GM21526 (cell line): ENCODE measurements at regions not wholly inside any gene's neighbourhood (a gene's known extent, or its start where the extent isn't known, plus 50 kb on each side); places are given as distances from the start of the nearest gene placed in this dataset.

Source experiments
- ATAC-seq: cut with Tn5 transposase; IDR thresholded peaks from one replicate; pipeline ENCODE4 v1.9.1; 2021; ENCODE audit warnings: moderate library complexity; ENCODE audit not compliant: unreplicated experiment, low FRiP score

DNA sequence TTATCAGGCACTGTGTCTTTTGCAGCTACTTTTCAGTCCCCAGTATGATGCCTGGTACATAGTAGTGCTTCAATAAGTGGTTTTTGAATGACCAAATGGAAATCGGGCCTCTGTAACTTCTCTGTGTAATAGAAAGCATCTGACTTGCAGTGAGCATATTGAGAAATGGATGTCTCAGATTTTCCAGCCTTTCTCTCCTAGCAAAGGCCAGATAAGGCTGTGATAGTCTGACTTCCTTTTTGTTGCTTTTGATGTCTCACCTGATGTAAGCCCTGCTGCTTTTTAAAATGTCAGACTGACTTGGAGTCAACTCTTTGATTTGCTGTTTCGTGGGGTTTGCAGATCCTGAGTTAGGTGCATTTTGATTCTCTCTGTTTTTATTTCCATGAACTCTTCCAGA lies 590.0 kb upstream of the ZNF608 start:
- ATAC-seq: no peak

DNA sequence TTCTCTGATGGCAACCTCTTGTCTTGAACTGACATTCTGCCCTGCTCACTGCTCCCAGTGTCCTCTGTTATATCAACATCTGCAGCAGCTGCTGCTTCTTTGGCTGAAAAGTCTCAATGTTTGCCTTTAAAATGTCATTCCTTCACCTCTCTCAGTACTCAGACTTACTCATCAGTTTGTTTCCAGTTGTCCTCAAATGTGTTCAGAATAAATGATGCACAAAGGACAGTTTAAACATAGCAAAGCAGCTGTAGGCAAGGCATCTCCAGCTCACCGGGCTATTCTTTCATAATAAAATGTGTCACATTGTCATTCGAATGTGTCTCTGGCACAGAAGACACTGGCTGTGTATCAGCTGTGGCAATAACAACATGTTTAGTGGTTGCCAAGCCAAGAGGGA lies 590.9 kb upstream of the ZNF608 start:
- no peak for ATAC-seq

DNA sequence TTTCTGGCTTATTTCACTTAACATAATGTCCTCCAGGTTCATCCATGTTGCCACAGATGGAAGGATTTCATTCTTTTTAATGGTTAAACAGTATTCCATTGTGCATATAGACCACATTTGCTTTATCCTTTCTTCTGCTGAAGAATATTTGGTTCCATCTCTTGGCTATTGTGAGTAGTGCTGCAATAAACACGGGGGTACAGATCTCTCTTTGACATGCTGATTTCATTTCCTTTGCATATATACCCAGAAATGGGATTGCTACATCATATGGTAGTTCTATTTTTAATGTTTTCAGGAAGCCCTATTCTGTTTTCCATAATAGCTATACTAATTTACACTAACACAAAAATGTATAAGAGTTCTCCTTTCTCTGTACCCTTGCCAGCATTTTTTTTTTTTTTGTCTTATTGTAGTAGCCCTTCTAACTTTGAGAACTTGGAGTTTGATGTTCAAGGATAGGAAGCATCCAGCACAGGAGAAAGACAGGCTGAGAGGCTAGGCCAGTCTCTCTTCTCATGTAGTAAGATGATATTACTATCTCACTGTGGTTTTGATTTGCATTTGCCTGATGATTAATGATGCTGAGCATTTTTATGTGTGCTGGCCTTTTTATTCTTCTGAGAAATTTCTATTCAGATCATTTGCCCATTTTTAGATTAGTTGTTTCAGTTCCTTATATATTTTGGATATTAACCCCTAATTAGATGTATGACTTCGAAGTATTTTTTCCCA lies 592.2 kb upstream of the ZNF608 start:
- ATAC-seq: no peak

DNA sequence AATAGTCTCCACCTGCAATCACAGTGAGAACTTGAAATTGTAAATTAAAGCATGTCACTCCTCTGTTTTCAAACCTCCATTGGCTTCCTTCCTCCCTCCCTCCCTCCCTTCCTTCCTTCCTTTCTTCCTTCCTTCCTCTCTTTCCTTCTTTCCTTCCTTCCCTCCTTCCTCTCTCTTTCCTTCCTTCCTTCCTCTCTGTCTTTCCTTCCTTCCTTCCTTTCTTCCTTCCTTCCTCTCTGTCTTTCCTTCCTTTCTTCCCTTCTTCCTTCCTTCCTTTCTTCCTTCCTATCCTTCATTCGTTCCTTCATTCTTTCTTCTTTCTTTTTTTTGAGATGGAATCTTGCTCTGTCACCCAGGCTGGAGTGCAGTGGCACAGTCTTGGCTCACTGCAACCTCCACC lies 595.0 kb upstream of the ZNF608 start:
- no peak for ATAC-seq

DNA sequence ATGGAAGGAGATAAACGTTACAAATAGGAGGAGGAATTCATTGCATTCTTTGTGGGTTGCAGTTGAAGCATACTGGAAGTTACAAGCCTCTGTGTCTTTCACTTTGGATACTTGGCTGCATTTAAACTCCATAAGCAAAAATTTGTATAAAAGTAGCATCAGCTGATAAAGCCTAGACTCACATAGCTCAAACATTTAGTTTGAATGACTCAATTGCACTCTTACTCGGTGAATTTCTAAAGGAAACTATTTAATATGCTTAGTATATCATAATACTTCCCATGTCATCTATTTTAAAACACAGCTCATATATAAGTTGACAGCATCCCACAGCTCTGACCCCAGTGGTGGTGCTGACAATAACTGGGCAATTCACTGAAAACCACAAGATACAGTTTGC lies 596.6 kb upstream of the ZNF608 start:
- ATAC-seq: no peak

DNA sequence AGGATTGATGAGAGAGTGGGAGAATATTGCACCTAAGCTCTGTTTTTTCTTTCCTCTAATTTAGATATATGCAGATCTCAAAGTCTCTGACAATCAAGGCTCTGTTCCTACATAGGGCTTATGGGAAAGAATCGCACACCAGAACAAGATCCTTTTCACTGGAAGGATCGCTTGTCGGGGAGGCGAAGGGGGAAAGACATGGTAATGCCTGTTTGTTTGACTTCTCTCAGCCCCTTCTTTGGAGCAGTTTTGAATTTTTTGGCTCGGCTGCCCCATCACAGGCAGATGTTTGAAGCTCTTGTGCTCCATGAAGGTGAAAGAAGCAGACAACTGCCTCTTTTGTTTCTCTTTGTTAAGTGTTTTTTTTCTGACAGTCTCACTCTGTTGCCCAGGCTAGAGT lies 599.9 kb upstream of the ZNF608 start:
- no peak for ATAC-seq

DNA sequence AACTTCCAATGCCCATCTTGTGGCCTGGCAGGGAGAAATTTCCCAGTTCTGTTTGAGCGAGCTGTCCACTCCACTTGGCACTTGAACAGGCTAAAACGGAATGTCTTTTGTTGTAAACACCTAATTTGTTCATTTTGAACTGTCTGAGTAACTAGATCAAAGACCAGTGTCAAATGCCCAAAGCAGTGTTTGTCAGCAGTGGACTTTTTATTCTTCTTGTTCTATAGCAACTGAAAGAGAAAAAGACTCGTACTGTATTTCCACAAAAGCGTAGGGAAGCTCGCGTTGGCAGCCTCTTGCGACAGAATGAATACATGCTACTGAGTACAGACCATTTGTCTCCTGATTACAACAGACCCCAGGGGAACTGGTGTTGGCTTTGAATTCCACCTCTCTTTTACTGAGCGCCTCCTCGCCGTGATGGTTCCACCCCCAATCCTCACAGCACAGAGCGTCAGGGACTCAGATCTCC lies 601.8 kb upstream of the ZNF608 start:
- no peak for ATAC-seq

DNA sequence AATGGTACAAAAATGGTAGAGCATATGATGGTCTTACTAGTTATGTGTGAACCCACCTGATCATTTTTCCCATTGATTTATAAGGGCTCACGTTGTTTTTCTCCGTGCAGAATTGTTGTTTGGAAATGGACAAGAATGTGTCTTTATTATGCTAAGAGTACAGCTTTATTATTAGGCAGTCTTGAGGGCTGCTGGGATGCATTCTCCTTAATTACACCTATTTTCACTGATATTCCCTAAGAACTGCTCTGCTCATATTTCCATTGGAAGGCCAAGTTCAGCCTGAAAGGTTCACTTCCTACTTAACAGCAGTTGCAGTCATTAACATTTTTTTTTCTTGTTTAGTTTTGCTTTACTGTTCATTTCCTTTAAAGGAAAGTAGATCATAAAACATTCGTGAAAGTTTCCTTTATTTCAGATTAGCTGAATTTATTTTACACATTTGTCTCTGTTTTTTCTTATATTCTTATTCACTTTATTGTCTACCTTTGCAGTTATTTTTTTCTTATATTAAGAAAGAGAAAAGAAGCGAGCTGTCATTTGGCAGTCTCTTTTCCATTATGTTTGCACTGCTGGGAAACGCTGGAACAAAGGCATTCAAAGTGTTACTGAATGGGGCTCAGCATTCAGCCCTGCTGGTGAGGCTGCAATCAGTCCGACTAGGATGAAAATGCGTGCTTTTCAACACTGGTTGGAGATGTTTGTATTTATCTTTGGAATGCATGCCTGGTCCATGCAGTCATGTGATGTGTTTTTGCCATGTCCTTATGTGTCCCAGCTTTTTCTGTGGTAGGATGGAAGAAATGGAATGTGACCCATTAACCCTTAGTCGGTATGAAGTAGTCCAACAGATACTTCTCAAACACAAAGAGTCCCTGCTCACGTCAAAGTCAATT lies 602.7 kb upstream of the ZNF608 start:
- no peak for ATAC-seq

DNA sequence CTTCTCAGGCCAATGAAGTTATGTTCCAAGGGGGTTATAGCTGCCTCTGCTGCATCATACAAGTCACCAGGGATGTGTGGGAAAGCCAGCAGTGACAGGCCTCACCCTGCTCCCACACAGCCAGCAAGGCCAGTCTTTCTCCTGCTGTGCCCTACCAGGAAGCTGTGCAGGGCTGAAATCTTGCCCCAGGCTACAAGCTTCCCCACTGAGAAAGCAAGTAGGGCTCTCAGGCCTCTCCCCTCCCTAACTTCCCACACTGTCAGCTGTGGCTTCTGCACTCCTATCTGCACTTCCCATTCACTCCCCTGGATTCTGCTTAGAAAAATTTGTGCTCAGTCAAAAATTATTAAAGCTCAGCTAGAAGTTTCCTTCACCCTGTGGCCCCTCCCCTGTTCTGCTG lies 611.2 kb upstream of the ZNF608 start:
- ATAC-seq: no peak

DNA sequence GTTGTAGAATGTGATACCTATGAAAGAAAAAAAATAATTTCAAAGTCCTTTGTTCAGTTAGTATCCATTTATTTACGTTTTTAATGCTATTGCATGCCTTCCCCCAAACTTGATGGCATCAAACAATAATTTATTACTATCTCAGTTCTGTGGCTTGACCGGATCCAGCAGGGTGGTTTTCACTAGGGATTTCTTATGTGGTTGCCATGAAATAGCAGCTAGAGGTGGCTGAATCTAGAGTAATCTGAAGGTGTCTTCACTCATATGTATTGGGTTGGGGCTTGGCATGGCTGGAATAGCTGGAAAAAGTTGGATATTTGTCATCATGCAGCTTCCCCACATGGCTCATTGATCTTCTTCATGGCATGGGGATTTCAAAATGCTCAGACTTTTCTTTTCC lies 619.3 kb upstream of the ZNF608 start:
- no peak for ATAC-seq

DNA sequence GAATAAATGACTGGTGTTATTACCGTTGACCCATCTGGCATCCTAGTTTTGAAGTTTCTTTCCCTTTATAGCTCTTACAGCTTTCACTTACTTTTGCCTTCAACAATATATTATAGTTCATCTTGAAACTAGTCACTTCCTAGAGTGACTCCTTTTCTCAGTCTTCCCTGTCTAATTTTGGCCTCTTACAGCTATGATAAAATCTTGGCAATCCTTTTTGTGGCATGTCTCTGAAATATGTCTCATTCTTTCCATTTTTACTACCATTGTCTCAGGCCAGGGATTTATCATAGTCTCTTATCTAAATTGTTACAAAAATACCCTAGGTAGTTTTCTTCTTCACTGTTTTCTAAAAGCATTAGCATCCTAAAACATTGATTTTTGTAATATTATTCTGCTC lies 621.3 kb upstream of the ZNF608 start:
- no peak for ATAC-seq

DNA sequence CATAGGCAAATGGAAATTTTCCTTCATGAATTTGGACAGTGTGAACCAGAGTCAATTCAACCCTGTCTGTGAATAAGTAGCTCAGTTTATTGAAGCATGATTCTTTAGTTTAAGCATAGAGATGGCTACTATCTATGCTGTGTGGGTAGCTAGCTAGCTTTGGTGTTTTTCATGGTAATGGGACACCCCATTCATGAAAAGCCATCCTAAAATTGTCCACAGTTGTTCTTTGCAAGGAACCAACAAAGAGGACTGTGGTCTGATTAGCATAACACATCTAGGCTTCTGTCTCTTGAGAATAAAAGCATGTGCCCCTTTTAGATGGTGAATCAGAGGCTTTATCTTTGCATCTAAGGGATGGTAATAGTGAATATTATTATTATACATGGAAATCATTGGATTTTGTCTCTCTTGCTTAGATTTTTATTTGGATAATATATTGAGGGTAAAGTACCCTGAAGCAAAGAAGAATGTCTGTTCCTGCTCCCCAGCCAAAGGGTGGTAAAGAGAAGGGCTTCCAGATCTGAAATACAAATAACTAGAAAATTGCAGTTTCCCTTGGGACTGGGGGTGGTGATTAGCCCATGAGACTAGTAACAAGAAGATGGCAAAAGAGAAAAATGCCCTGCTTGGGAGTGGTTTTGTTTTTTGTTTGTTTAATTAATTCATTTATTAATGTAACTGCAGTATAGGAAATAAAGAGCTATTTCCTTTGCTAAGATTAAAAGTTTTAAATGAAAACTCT lies 624.2 kb upstream of the ZNF608 start:
- no peak for ATAC-seq

DNA sequence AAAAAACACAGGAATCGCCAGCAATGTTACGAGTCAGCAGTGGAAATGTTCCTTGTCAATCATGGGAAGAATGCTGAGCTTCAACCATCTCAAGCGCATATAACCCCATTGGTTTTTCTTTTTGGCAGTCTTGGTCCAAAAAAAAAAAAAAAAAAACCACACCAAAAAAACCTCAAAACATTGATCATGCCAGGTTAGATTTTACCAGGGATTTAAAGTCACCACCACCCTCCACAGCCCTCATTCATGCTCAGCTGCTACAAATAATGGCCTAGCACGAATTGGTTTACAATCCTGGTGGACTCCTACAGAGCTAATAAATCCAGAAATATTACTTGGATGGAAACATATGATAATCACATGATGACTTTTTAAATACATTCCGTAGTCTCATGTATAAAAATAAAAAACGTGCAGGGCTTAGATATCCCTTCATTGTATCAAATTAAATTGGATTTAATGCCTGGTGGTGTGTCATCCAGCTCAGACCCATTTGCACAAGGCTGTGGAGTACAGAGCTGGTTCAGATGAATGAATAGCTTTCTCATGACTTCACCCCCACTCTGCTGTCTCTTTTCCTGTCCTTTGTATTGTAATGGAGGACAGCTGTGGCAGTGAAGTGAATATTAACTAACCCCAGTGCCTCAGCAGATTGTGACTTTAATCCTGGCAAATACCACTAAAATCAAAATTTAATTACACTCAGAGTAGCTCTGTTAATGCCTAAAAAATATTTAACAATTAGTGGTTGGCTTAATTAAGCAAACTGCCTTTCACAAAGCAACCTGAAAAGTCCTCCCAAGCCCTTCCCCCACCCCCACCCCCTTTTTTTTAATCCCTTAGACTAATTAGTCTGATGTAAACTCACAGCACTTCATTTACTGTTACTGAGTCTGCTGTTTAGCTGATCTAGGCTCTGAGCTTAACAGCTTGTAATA lies 626.5 kb upstream of the ZNF608 start:
- no peak for ATAC-seq

DNA sequence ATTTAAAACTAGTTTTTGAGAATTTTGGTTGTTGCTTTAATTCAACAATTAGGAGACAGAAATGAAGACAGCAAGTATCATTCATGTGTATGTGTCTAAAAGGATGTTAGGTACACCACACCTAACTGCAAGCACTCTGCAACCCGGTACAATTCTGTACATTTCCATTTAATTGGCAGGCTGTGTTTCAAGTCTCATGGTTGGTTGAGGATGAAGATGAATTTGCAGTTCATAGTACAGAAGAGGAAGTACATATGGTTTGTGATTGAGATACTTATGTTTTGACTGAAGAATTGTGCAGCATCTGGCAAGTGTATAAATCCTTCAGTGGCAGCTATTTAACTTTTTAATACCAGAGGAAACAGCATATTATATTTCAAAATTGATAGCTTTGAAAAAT lies 628.7 kb upstream of the ZNF608 start:
- no peak for ATAC-seq

DNA sequence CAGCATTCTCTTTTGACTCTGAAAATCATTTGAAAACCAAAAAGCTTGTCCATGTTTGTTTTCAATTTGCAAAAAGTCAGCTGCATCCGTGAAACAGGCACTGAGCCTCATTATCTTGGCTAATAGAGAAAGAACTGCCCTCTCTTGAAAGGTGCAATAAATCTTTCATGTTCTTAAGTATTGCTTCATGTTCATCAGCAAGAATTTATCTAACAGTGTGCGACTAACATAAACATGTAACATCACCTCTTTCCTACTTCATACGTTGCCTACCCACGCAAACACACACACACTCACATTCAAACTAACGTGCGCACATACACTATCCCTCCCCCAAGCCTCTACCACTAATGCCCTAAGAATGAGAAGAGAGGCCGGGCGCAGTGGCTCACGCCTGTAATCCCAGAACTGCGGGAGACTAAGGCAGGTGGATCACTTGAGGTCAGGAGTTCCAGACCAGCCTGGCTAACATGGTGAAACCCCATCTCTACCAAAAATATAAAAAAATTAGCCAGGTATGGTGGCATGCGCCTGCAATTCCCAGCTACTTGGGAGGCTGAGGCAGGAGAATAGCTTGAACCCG lies 629.7 kb upstream of the ZNF608 start:
- no peak for ATAC-seq

DNA sequence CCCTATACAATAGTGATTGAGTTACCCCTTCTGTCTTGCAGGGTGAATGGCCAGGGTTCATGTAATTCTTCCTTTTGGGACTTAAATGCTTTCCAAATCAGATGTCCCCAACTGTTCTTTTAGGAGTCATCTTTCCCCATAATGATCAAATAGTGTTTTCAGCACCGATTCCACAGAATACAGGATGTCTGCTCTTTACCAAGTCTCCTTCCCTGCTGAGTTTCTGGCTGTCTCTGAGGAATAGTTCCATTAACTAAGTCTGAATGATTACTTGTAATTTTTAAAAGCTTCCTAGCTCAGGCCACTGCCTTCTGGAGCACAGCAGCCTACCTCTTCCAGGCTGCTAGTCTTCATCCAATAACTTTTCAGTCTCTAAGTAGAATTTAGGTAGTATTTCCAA lies 630.7 kb upstream of the ZNF608 start:
- no peak for ATAC-seq

DNA sequence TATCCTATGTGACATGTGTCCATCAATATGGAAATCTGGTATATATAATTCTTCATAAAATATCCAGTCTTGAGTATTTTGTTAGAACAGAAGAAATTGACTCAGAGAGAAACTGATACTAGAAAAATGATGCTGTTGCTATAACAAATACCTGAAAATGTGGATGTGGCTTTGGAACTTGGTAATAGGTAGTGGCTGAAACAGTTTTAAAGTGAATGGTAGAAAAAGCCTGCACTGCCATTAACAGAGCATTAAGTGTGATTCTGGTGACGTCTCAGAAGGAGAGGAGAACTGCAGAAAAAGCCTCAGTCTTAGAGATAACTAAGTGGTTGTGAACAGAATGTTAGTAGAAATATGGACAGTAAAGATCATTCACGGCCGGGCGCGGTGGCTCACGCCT lies 634.9 kb upstream of the ZNF608 start:
- no peak for ATAC-seq

DNA sequence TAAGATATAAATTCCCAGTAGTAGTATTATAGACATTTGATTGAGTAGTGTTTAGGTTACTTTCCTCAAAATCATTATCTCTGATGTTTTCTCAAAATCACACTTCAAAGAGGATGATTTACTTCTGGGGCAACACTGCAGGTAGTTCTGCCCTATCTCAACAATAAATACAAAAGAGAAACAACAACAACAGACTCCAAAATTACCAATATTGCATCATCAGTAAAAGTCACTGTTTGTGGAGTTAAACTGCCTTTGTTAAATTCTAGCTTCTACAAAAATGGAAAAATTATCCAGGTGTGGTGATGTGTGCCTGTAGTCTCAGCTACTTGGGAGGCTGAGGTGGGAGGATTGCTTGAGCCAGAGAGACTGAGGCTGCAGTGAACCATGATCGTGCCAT lies 637.6 kb upstream of the ZNF608 start:
- ATAC-seq: no peak

DNA sequence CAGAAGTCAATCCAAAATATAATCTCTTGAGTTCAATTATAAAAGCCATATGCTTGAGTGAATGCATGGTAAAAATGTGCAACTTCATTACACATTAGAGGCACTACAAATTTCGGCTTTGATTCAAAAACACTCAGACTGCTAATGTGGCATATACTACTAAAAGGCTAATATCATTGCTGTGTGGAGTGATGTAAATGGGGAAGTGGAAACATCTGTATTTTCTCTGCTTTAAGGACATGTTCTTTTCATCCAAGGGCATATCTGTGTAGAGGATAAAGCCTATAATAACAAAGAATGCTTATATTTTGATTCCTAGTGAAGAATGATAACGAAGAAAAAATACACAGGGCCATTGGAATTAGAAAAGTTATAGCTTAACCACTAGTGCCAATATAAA lies 643.9 kb upstream of the ZNF608 start:
- ATAC-seq: no peak
